HG02852 (cell line): ENCODE measurements at regions not wholly inside any gene's neighbourhood (a gene's known extent, or its start where the extent isn't known, plus 50 kb on each side); places are given as distances from the start of the nearest gene placed in this dataset.
"Not testable (repeated sequence)": the region's sequence is repeated elsewhere in the genome, so short reads cannot be mapped to it uniquely, and the experiment has no call there.

ENCODE experiments used
- ATAC-seq: cut with Tn5 transposase; IDR thresholded peaks from one replicate; pipeline ENCODE4 v1.9.1; 2021; ENCODE audit warnings: mild to moderate bottlenecking, moderate library complexity; ENCODE audit not compliant: unreplicated experiment

- ATAC-seq, result peak; percentile 64
Observed at GRCh38 chrX:121283921-121284320, 236.5 kb downstream of the GLUD2 start.

GRCh38 chrX:121298499-121298898, 251.1 kb downstream of the GLUD2 start:
- ATAC-seq, result no peak

- ATAC-seq, result no peak
Observed at GRCh38 chrX:121301356-121301755, 253.9 kb downstream of the GLUD2 start.

- no peak for ATAC-seq
Observed at GRCh38 chrX:121301822-121302221, 254.4 kb downstream of the GLUD2 start.

GRCh38 chrX:121307449-121307848, 260.0 kb downstream of the GLUD2 start:
- ATAC-seq, result peak; percentile 82

GRCh38 chrX:121308276-121308805, 260.9 kb downstream of the GLUD2 start:
- peak; percentile 67 for ATAC-seq

- ATAC-seq, result no peak
Observed at GRCh38 chrX:121310820-121311219, 263.4 kb downstream of the GLUD2 start.

GRCh38 chrX:121320441-121320840, 273.0 kb downstream of the GLUD2 start:
- no peak for ATAC-seq

- no peak for ATAC-seq
Observed at GRCh38 chrX:121322159-121322558, 274.7 kb downstream of the GLUD2 start.

- ATAC-seq, result no peak
Observed at GRCh38 chrX:121323337-121323736, 275.9 kb downstream of the GLUD2 start.

GRCh38 chrX:121333942-121334341, 286.5 kb downstream of the GLUD2 start:
- no peak for ATAC-seq

- no peak for ATAC-seq
Observed at GRCh38 chrX:121336831-121337421, 289.5 kb downstream of the GLUD2 start.

- no peak for ATAC-seq
Observed at GRCh38 chrX:121337816-121338215, 290.4 kb downstream of the GLUD2 start.

- ATAC-seq, result no peak
Observed at GRCh38 chrX:121349263-121349662, 301.9 kb downstream of the GLUD2 start.

GRCh38 chrX:121356139-121356849, 308.9 kb downstream of the GLUD2 start:
- no peak for ATAC-seq

GRCh38 chrX:121356850-121357171, 309.4 kb downstream of the GLUD2 start:
- ATAC-seq, result no peak

- ATAC-seq, result no peak
Observed at GRCh38 chrX:121360280-121360679, 312.9 kb downstream of the GLUD2 start.

- no peak for ATAC-seq
Observed at GRCh38 chrX:121365572-121366161, 318.3 kb downstream of the GLUD2 start.

- ATAC-seq, result no peak
Observed at GRCh38 chrX:121374471-121374870, 327.1 kb downstream of the GLUD2 start.

GRCh38 chrX:121381915-121382314, 334.5 kb downstream of the GLUD2 start:
- ATAC-seq, result not testable (repeated sequence)

GRCh38 chrX:121389976-121390714, 342.7 kb downstream of the GLUD2 start:
- no peak for ATAC-seq
